ENCODE measurements at regions not wholly inside any gene's neighbourhood (a gene's known extent, or its start where the extent isn't known, plus 50 kb on each side); places are given as distances from the start of the nearest gene placed in this dataset.

GRCh38 chr2:194602750-194603149 is 1054.3 kb upstream of the SLC39A10 start:
- H3K4me3 ChIP-seq (replicated peaks in 1 of 2; ENCODE audit: low read depth in 1 of 2, low read length in 2 of 2): no peak overlapping the region
- ChIA-PET POLR2A (no interaction called here), RAD21 (ENCODE audit: low non-redundant PET in 1 of 2, low total read pairs in 2 of 2, uncharacterized antibody in 2 of 2, unreplicated experiment in 2 of 2) (no interaction called here), CTCF (no interaction called here)
- H4K20me1 ChIP-seq (ENCODE audit: insufficient read depth): no peaks in the 10 kb centered on the region
- H3K9ac ChIP-seq (ENCODE audit: low read length): no peak overlapping the region
- ATAC-seq: no peak
- no peaks in the 10 kb centered on the region for H3K4me1 ChIP-seq (ENCODE audit: control insufficient read depth in 1 of 2, insufficient read depth in 2 of 2, low read length in 2 of 2)
- H3K36me3 ChIP-seq (ENCODE audit: control insufficient read depth in 1 of 2, insufficient read depth in 2 of 2, low read length in 2 of 2): no peaks in the 10 kb centered on the region
- DNase-seq (ENCODE audit: low read depth, low spot score): no peak
- H3K79me2 ChIP-seq (ENCODE audit: insufficient read depth, low read length): no peaks in the 10 kb centered on the region
- intact Hi-C loops (cut with micrococcal nuclease): no loop called here
- no peak for TF ChIP-seq POLR2AphosphoS5 (IDR thresholded peaks at IDR 0.05; ENCODE audit: low read depth, low read length)
- TF ChIP-seq CBX3 (IDR thresholded peaks at IDR 0.05; ENCODE audit: low read depth): no peak
- no peak for TF ChIP-seq EZH2 (IDR thresholded peaks at IDR 0.05)
- TF ChIP-seq ZFX (IDR thresholded peaks at IDR 0.05): no peak
- TF ChIP-seq FOSL1 (IDR thresholded peaks at IDR 0.05; ENCODE audit: low read depth): no peak
- TF ChIP-seq RAD21 (IDR thresholded peaks at IDR 0.05; ENCODE audit: low read depth): no peak
- no peak for TF ChIP-seq YY1 (IDR thresholded peaks at IDR 0.05; ENCODE audit: extremely low read depth, insufficient replicate concordance, low read depth, low read length)
- no peak for TF ChIP-seq REST (IDR thresholded peaks at IDR 0.05; ENCODE audit: low read depth)
- no peak for TF ChIP-seq ATF3 (IDR thresholded peaks at IDR 0.05)
- no peak for TF ChIP-seq CEBPB (IDR thresholded peaks at IDR 0.05; ENCODE audit: low read depth)
- TF ChIP-seq ZBTB33 (IDR thresholded peaks at IDR 0.05; ENCODE audit: extremely low read depth, insufficient replicate concordance, low read length): no peak
- TF ChIP-seq CTCF (IDR thresholded peaks at IDR 0.05 in 2 of 3, conservative IDR thresholded peaks at IDR 0.05 in 1 of 3; ENCODE audit: borderline replicate concordance in 1 of 3, insufficient read depth in 1 of 3, low read depth in 2 of 3, low read length in 2 of 3): no peak
- TF ChIP-seq EZH2phosphoT487 (IDR thresholded peaks at IDR 0.05; ENCODE audit: borderline replicate concordance): no peak
- no peak for TF ChIP-seq TCF7L2 (IDR thresholded peaks at IDR 0.05; ENCODE audit: borderline replicate concordance, extremely low read depth, insufficient read depth, insufficient read length)
- TF ChIP-seq POLR2A (IDR thresholded peaks at IDR 0.05; ENCODE audit: borderline replicate concordance, extremely low read depth, insufficient read depth, insufficient read length): no peak
- TF ChIP-seq SP1 (IDR thresholded peaks at IDR 0.05; ENCODE audit: low read depth): no peak
- TF ChIP-seq SIN3A (IDR thresholded peaks at IDR 0.05; ENCODE audit: low read depth): no peak
- no peak for TF ChIP-seq MAX (IDR thresholded peaks at IDR 0.05)
- H3K9me2 ChIP-seq (ENCODE audit: insufficient read depth): no peaks in the 10 kb centered on the region
- H3K9me3 ChIP-seq (ENCODE audit: control insufficient read depth in 1 of 2, insufficient read depth in 1 of 2, low read depth in 1 of 2, low read length in 2 of 2): no peaks in the 10 kb centered on the region; a peak in 2 of 4 replicates
- no peaks in the 10 kb centered on the region for H3K27me3 ChIP-seq (ENCODE audit: insufficient read depth, low read length)
- no peak overlapping the region for H3K4me2 ChIP-seq (ENCODE audit: low read length)
- H2AFZ ChIP-seq (ENCODE audit: low read depth, low read length, poor library complexity, severe bottlenecking): no peak overlapping the region
- no peak overlapping the region for H3K27ac ChIP-seq (ENCODE audit: low read depth, low read length)
- no TSS peak for BruUV-seq (replicated peaks)

All from HCT116 (cell line).